ENCODE measurements at regions not wholly inside any gene's neighbourhood (a gene's known extent, or its start where the extent isn't known, plus 50 kb on each side); places are given as distances from the start of the nearest gene placed in this dataset.
"Not testable (repeated sequence)": the region's sequence is repeated elsewhere in the genome, so short reads cannot be mapped to it uniquely, and the experiment has no call there.

- DNase-seq, result no peak
These were observed 94.2 kb upstream of the MTAP start for GRCh38 chr9:21708260-21708711.

- DNase-seq, result no peak
These were observed 93.6 kb upstream of the MTAP start for GRCh38 chr9:21708856-21709255.

- peak; percentile 49 for DNase-seq
These were observed 92.9 kb upstream of the MTAP start for GRCh38 chr9:21709464-21710058.

GRCh38 chr9:21710548-21711191, 91.8 kb upstream of the MTAP start:
- no peak for DNase-seq

- DNase-seq, result no peak
These were observed 90.9 kb upstream of the MTAP start for GRCh38 chr9:21711504-21711903.

- DNase-seq, result no peak
These were observed 87.0 kb upstream of the MTAP start for GRCh38 chr9:21715408-21715807.

GRCh38 chr9:21720758-21721157, 81.7 kb upstream of the MTAP start:
- DNase-seq, result no peak

- DNase-seq, result not testable (repeated sequence)
These were observed 75.0 kb upstream of the MTAP start for GRCh38 chr9:21727411-21727810.

- DNase-seq, result no peak
These were observed 73.7 kb upstream of the MTAP start for GRCh38 chr9:21728781-21729180.

GRCh38 chr9:21729648-21730047, 72.8 kb upstream of the MTAP start:
- no peak for DNase-seq

GRCh38 chr9:21730899-21731298, 71.5 kb upstream of the MTAP start:
- DNase-seq, result no peak

GRCh38 chr9:21741151-21741550, 61.3 kb upstream of the MTAP start:
- no peak for DNase-seq

GRCh38 chr9:21744320-21744719, 58.1 kb upstream of the MTAP start:
- DNase-seq, result no peak

- no peak for DNase-seq
These were observed 57.6 kb upstream of the MTAP start for GRCh38 chr9:21744841-21745240.

GRCh38 chr9:21746550-21746949, 55.9 kb upstream of the MTAP start:
- DNase-seq, result no peak

- DNase-seq, result no peak
These were observed 55.3 kb upstream of the MTAP start for GRCh38 chr9:21747175-21747574.

GRCh38 chr9:21750021-21750735, 52.3 kb upstream of the MTAP start:
- no peak for DNase-seq

- no peak for DNase-seq
These were observed 50.4 kb upstream of the MTAP start for GRCh38 chr9:21751998-21752397.

All from effector CD4-positive, alpha-beta T cell (primary cell).